ENCODE measurements at regions not wholly inside any gene's neighbourhood (a gene's known extent, or its start where the extent isn't known, plus 50 kb on each side); places are given as distances from the start of the nearest gene placed in this dataset.

GRCh38 chr12:98067795-98068194 is 447.6 kb upstream of the TMPO start:
- no peak for DNase-seq

GRCh38 chr12:98073610-98074009 is 441.8 kb upstream of the TMPO start:
- DNase-seq, result no peak

GRCh38 chr12:98074286-98074685 is 441.1 kb upstream of the TMPO start:
- DNase-seq, result no peak

GRCh38 chr12:98084391-98084790 is 431.0 kb upstream of the TMPO start:
- DNase-seq, result no peak

GRCh38 chr12:98085046-98085755 is 430.2 kb upstream of the TMPO start:
- DNase-seq, result no peak

- DNase-seq, result no peak
Observed at GRCh38 chr12:98090731-98091130, 424.7 kb upstream of the TMPO start.

- DNase-seq, result no peak
Observed at GRCh38 chr12:98096436-98096835, 419.0 kb upstream of the TMPO start.

GRCh38 chr12:98106031-98106683 is 409.2 kb upstream of the TMPO start:
- DNase-seq, result no peak

GRCh38 chr12:98109266-98109665 is 406.1 kb upstream of the TMPO start:
- DNase-seq, result no peak

- DNase-seq, result no peak
Observed at GRCh38 chr12:98110536-98110935, 404.9 kb upstream of the TMPO start.

- DNase-seq, result no peak
Observed at GRCh38 chr12:98113548-98113947, 401.8 kb upstream of the TMPO start.

- DNase-seq, result no peak
Observed at GRCh38 chr12:98121963-98122362, 393.4 kb upstream of the TMPO start.

- DNase-seq, result no peak
Observed at GRCh38 chr12:98123021-98123461, 392.3 kb upstream of the TMPO start.

GRCh38 chr12:98126637-98127335 is 388.6 kb upstream of the TMPO start:
- DNase-seq, result no peak

- DNase-seq, result no peak
Observed at GRCh38 chr12:98127336-98127679, 388.1 kb upstream of the TMPO start.

GRCh38 chr12:98127854-98128253 is 387.5 kb upstream of the TMPO start:
- DNase-seq, result no peak

- no peak for DNase-seq
Observed at GRCh38 chr12:98136544-98136943, 378.8 kb upstream of the TMPO start.

- no peak for DNase-seq
Observed at GRCh38 chr12:98137278-98137677, 378.1 kb upstream of the TMPO start.

GRCh38 chr12:98144953-98145352 is 370.4 kb upstream of the TMPO start:
- no peak for DNase-seq

GRCh38 chr12:98146043-98146442 is 369.3 kb upstream of the TMPO start:
- no peak for DNase-seq

GRCh38 chr12:98146487-98146886 is 368.9 kb upstream of the TMPO start:
- DNase-seq, result no peak

GRCh38 chr12:98149270-98149669 is 366.1 kb upstream of the TMPO start:
- DNase-seq, result no peak

GRCh38 chr12:98149691-98150210 is 365.6 kb upstream of the TMPO start:
- DNase-seq, result no peak

GRCh38 chr12:98151105-98151590 is 364.2 kb upstream of the TMPO start:
- no peak for DNase-seq
